ENCODE measurements at regions not wholly inside any gene's neighbourhood (a gene's known extent, or its start where the extent isn't known, plus 50 kb on each side); places are given as distances from the start of the nearest gene placed in this dataset.

DNA sequence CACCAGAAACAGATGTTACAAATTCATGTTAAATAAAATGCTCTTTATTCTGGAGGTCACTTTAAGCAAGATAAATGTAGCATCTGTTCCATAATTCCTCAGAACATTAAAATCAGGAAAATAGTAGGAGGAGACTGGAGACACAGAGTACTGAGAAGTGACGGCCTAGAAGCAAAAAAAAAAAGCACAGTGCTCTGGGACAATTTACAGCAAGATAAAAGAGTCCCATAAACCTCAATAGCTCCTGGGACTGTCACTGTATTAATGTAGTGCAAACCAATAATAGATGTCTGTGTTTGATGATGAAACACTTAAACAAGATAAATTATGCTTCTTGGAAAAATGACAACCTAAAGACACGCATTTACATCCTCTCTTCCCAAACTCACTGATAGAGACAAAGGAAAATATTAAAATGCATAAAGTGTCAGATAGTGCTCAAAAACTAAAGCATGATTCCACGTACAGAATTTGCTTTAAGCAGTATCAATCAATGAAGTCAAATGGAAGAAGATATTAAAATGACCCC is 338.8 kb upstream of the REG3G start:
- TF ChIP-seq PRDM10 (tag by site-specific recombination; IDR thresholded peaks at IDR 0.05) (no peak), CTCF (tag by site-specific recombination; IDR thresholded peaks at IDR 0.05) (no peak), ZNF350 (tag by site-specific recombination; IDR thresholded peaks at IDR 0.05) (no peak), ZNF664 (tag by site-specific recombination; IDR thresholded peaks at IDR 0.05) (no peak), GLI2 (tag by site-specific recombination; IDR thresholded peaks at IDR 0.05; ENCODE audit: borderline replicate concordance, low read depth) (no peak), PBX3 (CRISPR knock-in tag; IDR thresholded peaks at IDR 0.05) (no peak), GFI1B (tag by site-specific recombination; IDR thresholded peaks at IDR 0.05) (no peak), YY2 (tag by site-specific recombination; IDR thresholded peaks at IDR 0.05) (no peak)
- TF ChIP-seq, protein P1, sequence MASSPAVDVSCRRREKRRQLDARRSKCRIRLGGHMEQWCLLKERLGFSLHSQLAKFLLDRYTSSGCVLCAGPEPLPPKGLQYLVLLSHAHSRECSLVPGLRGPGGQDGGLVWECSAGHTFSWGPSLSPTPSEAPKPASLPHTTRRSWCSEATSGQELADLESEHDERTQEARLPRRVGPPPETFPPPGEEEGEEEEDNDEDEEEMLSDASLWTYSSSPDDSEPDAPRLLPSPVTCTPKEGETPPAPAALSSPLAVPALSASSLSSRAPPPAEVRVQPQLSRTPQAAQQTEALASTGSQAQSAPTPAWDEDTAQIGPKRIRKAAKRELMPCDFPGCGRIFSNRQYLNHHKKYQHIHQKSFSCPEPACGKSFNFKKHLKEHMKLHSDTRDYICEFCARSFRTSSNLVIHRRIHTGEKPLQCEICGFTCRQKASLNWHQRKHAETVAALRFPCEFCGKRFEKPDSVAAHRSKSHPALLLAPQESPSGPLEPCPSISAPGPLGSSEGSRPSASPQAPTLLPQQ (tag by site-specific recombination; IDR thresholded peaks at IDR 0.05), result no peak

All from HEK293 (cell line).